ENCODE measurements at regions not wholly inside any gene's neighbourhood (a gene's known extent, or its start where the extent isn't known, plus 50 kb on each side); places are given as distances from the start of the nearest gene placed in this dataset.

DNA sequence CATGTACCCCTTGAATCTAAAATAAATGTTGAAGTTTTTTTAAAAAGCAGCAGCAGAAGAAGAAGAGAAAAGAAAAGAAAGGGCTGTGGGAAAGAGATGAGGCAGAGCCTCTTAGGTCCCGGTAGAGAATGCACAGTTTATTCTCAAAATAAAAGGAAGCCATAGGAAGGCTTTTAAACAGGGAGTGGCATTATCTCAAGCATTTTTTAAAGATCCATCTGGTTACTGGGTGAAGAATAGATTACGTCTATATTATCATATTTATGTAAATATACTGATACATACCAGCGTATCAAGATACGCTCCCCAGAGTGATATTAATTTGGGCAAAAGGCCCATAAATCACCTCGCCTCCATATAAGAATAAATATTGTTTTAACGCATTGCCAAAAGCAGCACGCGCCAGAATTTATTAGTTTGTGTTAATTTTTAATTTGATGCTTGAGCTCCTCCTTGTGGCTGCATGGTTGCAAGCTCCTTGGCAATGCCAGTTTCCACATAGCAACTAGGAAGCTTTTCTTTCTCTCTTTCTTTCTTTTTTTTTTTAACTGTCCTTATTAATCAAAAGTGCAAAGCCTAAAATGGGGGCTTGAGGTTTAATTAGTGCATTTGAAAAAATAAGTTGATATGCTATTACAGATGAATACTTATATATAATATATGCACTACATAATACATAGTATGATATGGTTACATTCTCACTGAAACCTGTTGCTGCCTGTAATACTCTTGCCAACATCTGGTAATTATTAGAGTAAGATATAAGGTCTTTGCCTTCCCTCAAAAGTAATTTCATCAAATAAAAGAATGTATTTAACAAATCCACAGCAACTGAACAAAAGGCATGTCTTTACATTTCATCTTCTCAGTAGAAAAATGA is 242.8 kb upstream of the UBE2E2 start:
- Histone ChIP-seq H3K9me3 (ENCODE audit: low read length) (no peaks in the 10 kb centered on the region), H3K36me3 (ENCODE audit: insufficient read depth, low read length) (no peaks in the 10 kb centered on the region), H2AFZ (ENCODE audit: low read depth, low read length) (no peak overlapping the region), H3K4me3 (ENCODE audit: low read length) (no peak overlapping the region), H3K27me3 (ENCODE audit: insufficient read depth, low read length) (no peaks in the 10 kb centered on the region), H3K4me1 (ENCODE audit: insufficient read depth, low read length) (peaks cover 8% of the 10 kb centered on the region)

- no peaks in the 10 kb centered on the region for H3K4me1 ChIP-seq (ENCODE audit: insufficient read depth, low read length)
- no peak overlapping the region for H3K4me3 ChIP-seq (ENCODE audit: low read length)
- no peak overlapping the region for H2AFZ ChIP-seq (ENCODE audit: low read depth, low read length)
- no peaks in the 10 kb centered on the region for H3K27me3 ChIP-seq (ENCODE audit: insufficient read depth, low read length)
- H3K9me3 ChIP-seq (ENCODE audit: low read length), result no peaks in the 10 kb centered on the region
- no peaks in the 10 kb centered on the region for H3K36me3 ChIP-seq (ENCODE audit: insufficient read depth, low read length)
These were observed 240.9 kb upstream of the UBE2E2 start for GRCh38 chr3:22962244-22962643.

DNA sequence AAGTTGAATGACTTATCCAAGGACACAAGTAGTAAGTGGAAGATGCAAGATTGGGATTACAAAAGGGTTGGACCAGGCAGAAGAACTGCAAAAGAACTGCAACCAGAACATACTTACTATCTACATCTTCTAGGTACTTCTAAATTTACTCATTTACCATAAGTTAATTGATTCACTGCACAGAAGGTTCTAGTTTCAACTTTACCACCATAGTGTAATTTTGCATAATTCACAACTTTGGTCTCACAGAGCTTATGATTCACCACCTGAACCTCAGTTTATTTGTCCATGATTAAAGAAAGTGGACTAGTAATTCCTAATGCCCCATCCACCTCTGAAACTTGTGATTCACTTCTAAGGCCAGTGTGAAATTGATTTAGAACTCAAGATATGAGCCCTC is 236.8 kb upstream of the UBE2E2 start:
- Histone ChIP-seq H2AFZ (ENCODE audit: low read depth, low read length) (no peak overlapping the region), H3K27me3 (ENCODE audit: insufficient read depth, low read length) (no peaks in the 10 kb centered on the region), H3K4me3 (ENCODE audit: low read length) (no peak overlapping the region), H3K36me3 (ENCODE audit: insufficient read depth, low read length) (no peaks in the 10 kb centered on the region), H3K9me3 (ENCODE audit: low read length) (no peaks in the 10 kb centered on the region), H3K4me1 (ENCODE audit: insufficient read depth, low read length) (no peaks in the 10 kb centered on the region)

GRCh38 chr3:22969276-22969675 is 233.9 kb upstream of the UBE2E2 start:
- Histone ChIP-seq H3K36me3 (ENCODE audit: insufficient read depth, low read length) (no peaks in the 10 kb centered on the region), H3K9me3 (ENCODE audit: low read length) (no peaks in the 10 kb centered on the region), H3K4me1 (ENCODE audit: insufficient read depth, low read length) (no peaks in the 10 kb centered on the region), H3K4me3 (ENCODE audit: low read length) (no peak overlapping the region), H2AFZ (ENCODE audit: low read depth, low read length) (no peak overlapping the region), H3K27me3 (ENCODE audit: insufficient read depth, low read length) (no peaks in the 10 kb centered on the region)

DNA sequence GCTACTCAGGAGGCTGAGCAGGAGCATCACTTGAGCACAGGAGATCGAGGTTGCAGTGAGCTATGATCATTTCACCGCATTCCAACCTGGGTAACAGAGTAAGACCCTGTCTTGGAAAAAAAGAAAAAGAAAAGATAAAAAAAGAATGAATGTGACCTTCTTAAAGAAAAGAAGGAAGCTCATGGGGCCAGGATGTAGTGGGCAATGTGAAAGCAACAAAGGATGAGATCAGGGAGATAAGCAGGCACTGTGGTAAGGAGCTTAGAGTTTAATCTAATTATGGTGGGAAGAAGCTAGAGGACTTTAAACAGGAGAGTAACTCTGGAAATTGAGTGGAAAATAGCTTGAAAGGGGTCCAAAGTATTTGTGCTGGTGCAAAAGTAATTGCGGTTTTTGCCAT is 231.6 kb upstream of the UBE2E2 start:
- Histone ChIP-seq H3K9me3 (ENCODE audit: low read length) (no peaks in the 10 kb centered on the region), H3K4me3 (ENCODE audit: low read length) (no peak overlapping the region), H3K36me3 (ENCODE audit: insufficient read depth, low read length) (no peaks in the 10 kb centered on the region), H2AFZ (ENCODE audit: low read depth, low read length) (no peak overlapping the region), H3K27me3 (ENCODE audit: insufficient read depth, low read length) (no peaks in the 10 kb centered on the region), H3K4me1 (ENCODE audit: insufficient read depth, low read length) (no peaks in the 10 kb centered on the region)

DNA sequence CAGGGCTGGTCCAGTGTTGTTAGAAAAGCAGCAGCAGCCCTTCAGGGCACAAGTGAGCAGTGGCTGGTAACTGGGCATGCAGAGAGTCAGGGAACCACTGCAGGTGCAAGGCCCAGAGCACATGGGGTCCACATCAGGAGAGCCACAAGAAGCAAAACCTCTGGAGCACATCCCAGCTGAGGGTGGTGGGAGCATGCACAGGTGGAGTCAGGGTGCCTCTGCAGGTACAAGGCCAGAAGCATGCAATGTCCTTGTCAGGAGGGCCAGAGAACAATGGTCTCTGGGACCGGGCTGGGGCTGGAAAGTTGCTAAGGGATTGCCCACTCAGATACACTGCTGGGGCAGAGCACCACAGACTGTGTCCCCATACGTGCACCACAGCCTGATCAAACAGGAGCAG is 226.1 kb upstream of the UBE2E2 start:
- H3K9me3 ChIP-seq (ENCODE audit: low read length), result no peaks in the 10 kb centered on the region
- no peak overlapping the region for H2AFZ ChIP-seq (ENCODE audit: low read depth, low read length)
- H3K4me3 ChIP-seq (ENCODE audit: low read length), result no peak overlapping the region
- no peaks in the 10 kb centered on the region for H3K27me3 ChIP-seq (ENCODE audit: insufficient read depth, low read length)
- no peaks in the 10 kb centered on the region for H3K4me1 ChIP-seq (ENCODE audit: insufficient read depth, low read length)
- no peaks in the 10 kb centered on the region for H3K36me3 ChIP-seq (ENCODE audit: insufficient read depth, low read length)

DNA sequence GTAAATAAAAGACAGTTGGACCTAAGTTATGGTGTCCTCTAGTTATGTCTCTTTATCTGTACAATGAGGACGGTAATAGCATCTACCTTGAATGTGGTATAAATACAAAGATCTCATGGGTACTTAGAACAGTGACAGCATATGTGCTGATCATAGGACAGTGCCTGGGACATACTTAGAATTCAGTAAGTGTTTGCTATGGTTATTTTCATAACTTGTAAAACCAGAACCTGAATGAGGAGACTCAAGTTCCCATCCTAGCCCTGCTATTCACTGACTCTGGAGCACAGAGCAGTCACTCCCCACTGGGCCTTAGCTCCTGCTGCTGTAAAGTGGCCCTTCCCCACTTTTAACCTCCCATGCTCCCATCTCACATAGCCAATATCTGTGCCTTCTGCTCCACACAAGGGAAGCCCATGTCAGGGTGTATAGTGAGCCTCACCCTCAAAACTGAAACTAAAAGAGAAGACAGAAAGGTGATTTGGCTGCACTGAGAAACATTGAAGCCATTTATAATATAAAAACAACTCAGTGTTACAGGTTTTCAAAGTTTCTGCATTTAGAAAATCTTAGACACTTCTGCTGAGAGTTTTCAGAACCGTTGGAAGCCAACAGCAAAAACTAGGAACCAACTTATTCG is 225.4 kb upstream of the UBE2E2 start:
- Histone ChIP-seq H3K27me3 (ENCODE audit: insufficient read depth, low read length) (no peaks in the 10 kb centered on the region), H2AFZ (ENCODE audit: low read depth, low read length) (no peak overlapping the region), H3K4me1 (ENCODE audit: insufficient read depth, low read length) (no peaks in the 10 kb centered on the region), H3K36me3 (ENCODE audit: insufficient read depth, low read length) (no peaks in the 10 kb centered on the region), H3K4me3 (ENCODE audit: low read length) (no peak overlapping the region), H3K9me3 (ENCODE audit: low read length) (no peaks in the 10 kb centered on the region)

DNA sequence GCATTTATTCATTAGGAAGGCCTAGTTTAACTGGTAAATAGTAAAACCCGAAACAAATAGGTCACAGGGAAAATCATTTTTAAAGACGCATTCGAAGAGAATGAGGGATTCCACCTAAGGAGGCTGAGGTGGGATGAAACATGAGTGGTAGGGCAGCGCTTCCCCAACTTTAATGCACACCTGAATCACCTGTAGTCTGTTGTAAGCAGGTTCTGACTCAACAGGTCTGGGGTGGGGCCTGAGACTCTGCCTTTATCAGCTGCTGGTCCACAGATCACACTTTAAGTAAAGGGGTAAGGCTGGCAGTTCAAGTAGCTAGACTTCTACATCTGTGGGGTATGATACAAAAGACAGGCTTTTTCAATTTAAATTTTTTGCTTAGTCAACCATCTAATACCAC is 223.5 kb upstream of the UBE2E2 start:
- Histone ChIP-seq H3K9me3 (ENCODE audit: low read length) (no peaks in the 10 kb centered on the region), H3K4me3 (ENCODE audit: low read length) (no peak overlapping the region), H3K4me1 (ENCODE audit: insufficient read depth, low read length) (no peaks in the 10 kb centered on the region), H3K36me3 (ENCODE audit: insufficient read depth, low read length) (no peaks in the 10 kb centered on the region), H3K27me3 (ENCODE audit: insufficient read depth, low read length) (no peaks in the 10 kb centered on the region), H2AFZ (ENCODE audit: low read depth, low read length) (no peak overlapping the region)

GRCh38 chr3:22980346-22980745 is 222.8 kb upstream of the UBE2E2 start:
- no peak overlapping the region for H3K4me3 ChIP-seq (ENCODE audit: low read length)
- no peaks in the 10 kb centered on the region for H3K9me3 ChIP-seq (ENCODE audit: low read length)
- H3K36me3 ChIP-seq (ENCODE audit: insufficient read depth, low read length), result no peaks in the 10 kb centered on the region
- no peaks in the 10 kb centered on the region for H3K4me1 ChIP-seq (ENCODE audit: insufficient read depth, low read length)
- no peaks in the 10 kb centered on the region for H3K27me3 ChIP-seq (ENCODE audit: insufficient read depth, low read length)
- no peak overlapping the region for H2AFZ ChIP-seq (ENCODE audit: low read depth, low read length)

- H3K4me1 ChIP-seq (ENCODE audit: insufficient read depth, low read length), result no peaks in the 10 kb centered on the region
- H3K36me3 ChIP-seq (ENCODE audit: insufficient read depth, low read length), result no peaks in the 10 kb centered on the region
- no peak overlapping the region for H3K4me3 ChIP-seq (ENCODE audit: low read length)
- H3K9me3 ChIP-seq (ENCODE audit: low read length), result no peaks in the 10 kb centered on the region
- H2AFZ ChIP-seq (ENCODE audit: low read depth, low read length), result no peak overlapping the region
- no peaks in the 10 kb centered on the region for H3K27me3 ChIP-seq (ENCODE audit: insufficient read depth, low read length)
These were observed 222.0 kb upstream of the UBE2E2 start for GRCh38 chr3:22981166-22981565.

GRCh38 chr3:22981861-22982260 is 221.3 kb upstream of the UBE2E2 start:
- no peaks in the 10 kb centered on the region for H3K36me3 ChIP-seq (ENCODE audit: insufficient read depth, low read length)
- H3K4me1 ChIP-seq (ENCODE audit: insufficient read depth, low read length), result no peaks in the 10 kb centered on the region
- no peaks in the 10 kb centered on the region for H3K9me3 ChIP-seq (ENCODE audit: low read length)
- H3K27me3 ChIP-seq (ENCODE audit: insufficient read depth, low read length), result no peaks in the 10 kb centered on the region
- no peak overlapping the region for H2AFZ ChIP-seq (ENCODE audit: low read depth, low read length)
- H3K4me3 ChIP-seq (ENCODE audit: low read length), result no peak overlapping the region

DNA sequence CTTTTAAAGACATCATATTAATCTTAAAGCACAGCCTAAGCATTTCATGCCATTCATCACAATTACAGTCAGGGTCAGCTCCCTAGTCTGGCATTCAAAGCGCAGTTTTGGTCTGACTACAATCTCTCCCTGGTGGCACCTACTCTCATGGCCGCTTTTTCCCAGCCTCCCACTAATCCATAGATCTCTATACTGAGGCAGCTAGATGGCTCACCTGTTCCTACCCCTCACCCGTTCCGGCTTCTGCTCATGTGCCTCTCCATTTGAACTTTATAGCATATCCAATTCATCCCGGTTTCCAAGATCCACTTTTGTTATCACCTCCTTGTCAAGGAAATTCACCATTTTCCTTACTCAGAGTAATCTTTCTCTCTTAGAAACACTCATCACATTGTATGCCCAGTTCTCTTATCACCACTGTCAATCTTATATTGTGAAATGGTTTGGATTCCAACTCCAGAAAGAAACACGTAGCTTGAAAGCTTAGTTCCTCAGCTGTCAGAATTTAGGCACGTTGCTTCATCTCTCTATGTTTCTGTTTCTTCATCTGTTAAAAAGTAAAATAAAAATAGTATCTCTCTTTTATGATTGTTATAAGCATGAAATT is 220.0 kb upstream of the UBE2E2 start:
- H3K4me3 ChIP-seq (ENCODE audit: low read length), result no peak overlapping the region
- no peaks in the 10 kb centered on the region for H3K27me3 ChIP-seq (ENCODE audit: insufficient read depth, low read length)
- H3K9me3 ChIP-seq (ENCODE audit: low read length), result no peaks in the 10 kb centered on the region
- H2AFZ ChIP-seq (ENCODE audit: low read depth, low read length), result no peak overlapping the region
- no peaks in the 10 kb centered on the region for H3K36me3 ChIP-seq (ENCODE audit: insufficient read depth, low read length)
- H3K4me1 ChIP-seq (ENCODE audit: insufficient read depth, low read length), result no peaks in the 10 kb centered on the region

- Histone ChIP-seq H3K4me1 (ENCODE audit: insufficient read depth, low read length) (no peaks in the 10 kb centered on the region), H3K4me3 (ENCODE audit: low read length) (no peak overlapping the region), H2AFZ (ENCODE audit: low read depth, low read length) (no peak overlapping the region), H3K27me3 (ENCODE audit: insufficient read depth, low read length) (no peaks in the 10 kb centered on the region), H3K9me3 (ENCODE audit: low read length) (no peaks in the 10 kb centered on the region), H3K36me3 (ENCODE audit: insufficient read depth, low read length) (no peaks in the 10 kb centered on the region)
These were observed 216.2 kb upstream of the UBE2E2 start for GRCh38 chr3:22986958-22987357.
